ENCODE measurements at regions not wholly inside any gene's neighbourhood (a gene's known extent, or its start where the extent isn't known, plus 50 kb on each side); places are given as distances from the start of the nearest gene placed in this dataset.
A peak's percentile ranks its signal among the peaks of the same experiment; 100 is the strongest.

GRCh38 chr10:32175629-32176028, 119.4 kb upstream of the KIF5B start:
- peak in 1 of 2 experiments; percentile 2 for DNase-seq
- CTCF ChIA-PET: no interaction called here
- Mint-ChIP-seq H3K4me3 (ENCODE audit: unreplicated experiment) (no peak overlapping the region), H3K4me1 (ENCODE audit: low read depth, unreplicated experiment) (peaks cover 16% of the 10 kb centered on the region), H3K36me3 (ENCODE audit: insufficient read depth, unreplicated experiment) (peaks cover 7% of the 10 kb centered on the region), H3K9me3 (ENCODE audit: unreplicated experiment) (no peaks in the 10 kb centered on the region), H3K27ac (ENCODE audit: unreplicated experiment) (no peak overlapping the region), H3K27me3 (ENCODE audit: insufficient read depth, unreplicated experiment) (no peaks in the 10 kb centered on the region)
- TF ChIP-seq, protein P1, sequence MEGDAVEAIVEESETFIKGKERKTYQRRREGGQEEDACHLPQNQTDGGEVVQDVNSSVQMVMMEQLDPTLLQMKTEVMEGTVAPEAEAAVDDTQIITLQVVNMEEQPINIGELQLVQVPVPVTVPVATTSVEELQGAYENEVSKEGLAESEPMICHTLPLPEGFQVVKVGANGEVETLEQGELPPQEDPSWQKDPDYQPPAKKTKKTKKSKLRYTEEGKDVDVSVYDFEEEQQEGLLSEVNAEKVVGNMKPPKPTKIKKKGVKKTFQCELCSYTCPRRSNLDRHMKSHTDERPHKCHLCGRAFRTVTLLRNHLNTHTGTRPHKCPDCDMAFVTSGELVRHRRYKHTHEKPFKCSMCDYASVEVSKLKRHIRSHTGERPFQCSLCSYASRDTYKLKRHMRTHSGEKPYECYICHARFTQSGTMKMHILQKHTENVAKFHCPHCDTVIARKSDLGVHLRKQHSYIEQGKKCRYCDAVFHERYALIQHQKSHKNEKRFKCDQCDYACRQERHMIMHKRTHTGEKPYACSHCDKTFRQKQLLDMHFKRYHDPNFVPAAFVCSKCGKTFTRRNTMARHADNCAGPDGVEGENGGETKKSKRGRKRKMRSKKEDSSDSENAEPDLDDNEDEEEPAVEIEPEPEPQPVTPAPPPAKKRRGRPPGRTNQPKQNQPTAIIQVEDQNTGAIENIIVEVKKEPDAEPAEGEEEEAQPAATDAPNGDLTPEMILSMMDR (IDR thresholded peaks at IDR 0.05; ENCODE audit: insufficient read depth in 1 of 2, low read depth in 1 of 2, low read length in 1 of 2, severe bottlenecking in 1 of 2, unreplicated experiment in 1 of 2): no peak
- intact Hi-C loops (cut with micrococcal nuclease; ENCODE audit: unreplicated experiment): no loop called here
- no peaks in the 10 kb centered on the region for H3K27me3 ChIP-seq (replicated peaks; ENCODE audit: control insufficient read depth, insufficient read depth, low read length)
- POLR2A ChIA-PET: interaction anchor here (0.5 kb wide), 1 partner anchor 158 kb away, joined by 3 read pairs; no protein-coding TSS in a partner anchor
- no TSS peak for BruUV-seq (replicated peaks)
- no peak overlapping the region for H3K4me3 ChIP-seq (ENCODE audit: low read depth, low read length)
- H3K36me3 ChIP-seq (ENCODE audit: control insufficient read depth, insufficient read depth, low read length): no peaks in the 10 kb centered on the region
- no peaks in the 10 kb centered on the region for H3K9me3 ChIP-seq
- H3K4me1 ChIP-seq: peaks cover 16% of the 10 kb centered on the region

GRCh38 chr10:32174349-32174893, 118.2 kb upstream of the KIF5B start:
- TF ChIP-seq, protein P1 (IDR thresholded peaks at IDR 0.05; ENCODE audit: insufficient read depth in 1 of 2, low read depth in 1 of 2, low read length in 1 of 2, severe bottlenecking in 1 of 2, unreplicated experiment in 1 of 2): no peak
- ChIA-PET CTCF (no interaction called here), POLR2A (interaction anchor here (0.6 to 0.7 kb wide), 2 partner anchors 14 to 315 kb away, joined by 3 to 7 read pairs; no protein-coding TSS in a partner anchor)
- Mint-ChIP-seq H3K36me3 (ENCODE audit: insufficient read depth, unreplicated experiment) (peaks cover 9% of the 10 kb centered on the region), H3K4me1 (ENCODE audit: low read depth, unreplicated experiment) (peaks cover 19% of the 10 kb centered on the region), H3K9me3 (ENCODE audit: unreplicated experiment) (no peaks in the 10 kb centered on the region), H3K27ac (ENCODE audit: unreplicated experiment) (no peak overlapping the region), H3K4me3 (ENCODE audit: unreplicated experiment) (no peak overlapping the region), H3K27me3 (ENCODE audit: insufficient read depth, unreplicated experiment) (no peaks in the 10 kb centered on the region)
- no peak overlapping the region for H3K4me3 ChIP-seq (ENCODE audit: low read depth, low read length)
- no peaks in the 10 kb centered on the region for H3K9me3 ChIP-seq
- DNase-seq: peak in 1 of 2 experiments; percentile 13
- BruUV-seq (replicated peaks): no TSS peak
- peaks cover 24% of the 10 kb centered on the region for H3K4me1 ChIP-seq
- intact Hi-C loops (cut with micrococcal nuclease; ENCODE audit: unreplicated experiment): loop anchor here (5.0 kb wide), 1 partner anchor 227 kb away; no protein-coding TSS in a partner anchor
- H3K36me3 ChIP-seq (ENCODE audit: control insufficient read depth, insufficient read depth, low read length): no peaks in the 10 kb centered on the region
- H3K27me3 ChIP-seq (replicated peaks; ENCODE audit: control insufficient read depth, insufficient read depth, low read length): no peaks in the 10 kb centered on the region

- Histone ChIP-seq H3K4me3 (ENCODE audit: low read depth, low read length) (no peak overlapping the region), H3K4me1 (peaks cover 29% of the 10 kb centered on the region), H3K27me3 (replicated peaks; ENCODE audit: control insufficient read depth, insufficient read depth, low read length) (no peaks in the 10 kb centered on the region), H3K9me3 (no peaks in the 10 kb centered on the region), H3K36me3 (ENCODE audit: control insufficient read depth, insufficient read depth, low read length) (no peaks in the 10 kb centered on the region)
- H3K36me3 Mint-ChIP-seq (ENCODE audit: insufficient read depth, unreplicated experiment): peaks cover 9% of the 10 kb centered on the region
- H3K9me3 Mint-ChIP-seq (ENCODE audit: unreplicated experiment): no peaks in the 10 kb centered on the region
- no TSS peak for BruUV-seq (replicated peaks)
- H3K4me3 Mint-ChIP-seq (ENCODE audit: unreplicated experiment): peak overlapping the region; percentile 63
- TF ChIP-seq, protein P1 (IDR thresholded peaks at IDR 0.05; ENCODE audit: insufficient read depth in 1 of 2, low read depth in 1 of 2, low read length in 1 of 2, severe bottlenecking in 1 of 2, unreplicated experiment in 1 of 2): no peak
- peak; percentile 87 to 89 for DNase-seq
- intact Hi-C loops (cut with micrococcal nuclease; ENCODE audit: unreplicated experiment): loop anchor here (1.0 to 5.0 kb wide), 9 partner anchors 8 to 224 kb away; no protein-coding TSS in a partner anchor
- peaks cover 23% of the 10 kb centered on the region for H3K4me1 Mint-ChIP-seq (ENCODE audit: low read depth, unreplicated experiment)
- H3K27me3 Mint-ChIP-seq (ENCODE audit: insufficient read depth, unreplicated experiment): no peaks in the 10 kb centered on the region
- ChIA-PET CTCF (interaction anchor here (0.7 to 1.2 kb wide), 6 partner anchors 9 to 175 kb away, joined by 3 to 6 read pairs (median 4); partner anchors contain the start of gene KIF5B), POLR2A (no interaction called here)
- peak overlapping the region; percentile 96 for H3K27ac Mint-ChIP-seq (ENCODE audit: unreplicated experiment)
Observed at GRCh38 chr10:32171204-32171603, 115.0 kb upstream of the KIF5B start.

Data from Caco-2 (cell line).